ENCODE measurements at regions not wholly inside any gene's neighbourhood (a gene's known extent, or its start where the extent isn't known, plus 50 kb on each side); places are given as distances from the start of the nearest gene placed in this dataset.
"Not testable (repeated sequence)": the region's sequence is repeated elsewhere in the genome, so short reads cannot be mapped to it uniquely, and the experiment has no call there.

DNA sequence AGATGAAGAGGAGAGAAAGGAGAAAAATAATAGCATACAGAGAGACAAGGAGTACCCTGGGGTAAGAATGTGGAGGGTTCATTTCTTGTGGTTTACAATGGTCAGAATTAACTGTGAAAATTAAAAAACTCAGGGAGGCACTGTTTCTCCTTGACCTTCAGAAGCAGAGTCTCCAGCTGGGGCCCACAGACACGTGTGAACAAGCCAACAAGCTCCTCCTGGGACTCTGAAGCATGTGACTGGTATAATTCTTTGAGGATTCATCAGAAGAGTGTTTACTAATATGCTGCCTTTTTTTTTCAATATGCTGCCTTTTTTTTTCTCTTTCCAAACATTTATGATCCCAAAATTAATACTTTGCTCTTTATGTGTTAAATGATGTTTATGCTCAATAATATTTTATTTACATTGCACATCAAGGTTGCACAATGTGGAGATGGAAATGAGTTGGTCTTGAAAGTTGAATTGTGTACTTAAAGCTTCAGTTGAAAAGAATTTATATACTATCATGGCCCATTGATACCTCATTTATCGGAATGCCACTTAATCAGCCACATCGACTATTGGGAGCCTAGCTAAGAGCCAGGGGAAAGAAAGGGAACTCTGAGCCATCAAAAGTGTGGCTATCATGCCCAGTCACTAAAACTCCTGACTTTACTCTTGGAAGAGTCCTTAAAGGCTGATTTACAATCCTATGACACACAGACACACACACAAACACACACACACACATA lies 134.7 kb upstream of the RHOBTB1 start:
- DNase-seq, result peak; percentile 61

DNA sequence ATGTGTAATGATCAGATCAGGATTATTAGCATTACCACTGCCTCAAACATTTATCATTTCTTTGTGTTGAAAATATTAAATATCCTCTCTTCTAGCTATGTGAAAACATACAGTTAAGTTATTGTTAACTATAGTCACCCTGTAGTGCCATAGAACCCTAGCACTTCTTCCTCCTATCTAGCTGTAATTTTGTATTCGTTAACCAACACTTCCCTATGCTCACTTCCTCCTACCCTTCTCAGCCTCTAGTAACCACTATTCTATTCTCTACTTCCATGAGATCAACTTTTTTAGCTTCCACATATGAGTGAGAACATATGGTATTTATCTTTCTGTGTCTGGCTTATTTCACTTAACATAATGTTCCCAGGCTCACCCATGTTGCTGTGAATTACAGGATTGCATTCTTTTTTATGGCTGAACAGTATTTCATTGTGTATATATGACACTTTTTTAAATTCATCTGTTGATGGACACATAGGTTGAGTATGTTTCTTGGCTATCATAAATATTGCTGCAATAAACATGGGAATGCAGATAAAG lies 132.7 kb upstream of the RHOBTB1 start:
- no peak for DNase-seq

DNA sequence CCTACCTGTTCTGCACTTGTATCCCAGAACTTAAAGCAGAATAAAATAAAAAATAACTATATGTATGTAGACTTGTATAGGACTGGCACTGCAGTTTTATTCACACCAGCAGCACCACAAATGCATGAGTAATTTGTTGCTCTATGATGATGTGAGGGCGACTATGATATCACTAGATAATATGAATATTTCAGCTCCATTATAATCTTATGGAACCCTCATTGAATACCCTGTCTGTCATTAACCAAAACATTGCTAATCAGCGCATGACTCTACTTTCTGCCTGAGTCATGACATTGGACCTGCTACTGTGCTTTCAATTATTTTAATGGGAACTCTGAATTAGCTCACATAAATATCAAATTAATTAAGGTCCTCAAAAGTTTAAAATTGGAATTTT lies 129.4 kb upstream of the RHOBTB1 start:
- no peak for DNase-seq

DNA sequence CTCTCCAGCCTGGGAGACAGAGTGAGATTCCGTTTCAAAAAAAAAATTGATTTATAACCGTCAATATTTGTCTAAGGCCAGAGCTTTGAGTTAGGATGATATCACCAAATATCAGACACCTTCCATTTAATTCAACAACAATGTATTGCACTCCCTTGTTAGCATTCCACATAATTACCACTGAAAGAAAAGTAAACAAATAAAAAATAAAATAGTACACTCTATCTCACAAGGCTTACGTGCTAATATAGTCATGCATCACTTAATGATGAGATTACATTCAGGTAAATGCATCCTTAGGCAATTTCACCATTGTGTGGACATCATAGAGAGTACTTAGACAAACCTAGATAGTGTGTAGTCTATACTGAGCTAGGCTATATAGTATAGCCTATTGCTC lies 127.6 kb upstream of the RHOBTB1 start:
- DNase-seq, result no peak

DNA sequence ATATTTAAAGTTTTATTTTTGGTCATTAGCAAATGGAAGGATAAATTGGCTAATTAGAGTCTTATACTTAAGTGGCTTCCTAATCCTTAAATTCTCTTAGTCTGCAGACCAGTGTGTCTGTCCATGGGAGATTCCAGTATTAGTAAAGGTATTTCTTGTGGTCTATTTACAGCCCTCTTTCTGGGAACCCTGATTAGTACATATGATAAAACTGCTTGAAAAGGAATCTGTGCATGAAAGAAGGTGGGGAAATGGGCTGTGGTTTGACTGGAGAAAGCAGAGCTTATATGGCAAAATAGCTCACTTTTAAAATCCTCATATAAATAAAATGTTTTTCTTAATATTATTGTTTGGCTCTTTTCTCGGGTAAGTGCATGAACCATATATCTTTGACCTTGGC lies 124.5 kb upstream of the RHOBTB1 start:
- no peak for DNase-seq

DNA sequence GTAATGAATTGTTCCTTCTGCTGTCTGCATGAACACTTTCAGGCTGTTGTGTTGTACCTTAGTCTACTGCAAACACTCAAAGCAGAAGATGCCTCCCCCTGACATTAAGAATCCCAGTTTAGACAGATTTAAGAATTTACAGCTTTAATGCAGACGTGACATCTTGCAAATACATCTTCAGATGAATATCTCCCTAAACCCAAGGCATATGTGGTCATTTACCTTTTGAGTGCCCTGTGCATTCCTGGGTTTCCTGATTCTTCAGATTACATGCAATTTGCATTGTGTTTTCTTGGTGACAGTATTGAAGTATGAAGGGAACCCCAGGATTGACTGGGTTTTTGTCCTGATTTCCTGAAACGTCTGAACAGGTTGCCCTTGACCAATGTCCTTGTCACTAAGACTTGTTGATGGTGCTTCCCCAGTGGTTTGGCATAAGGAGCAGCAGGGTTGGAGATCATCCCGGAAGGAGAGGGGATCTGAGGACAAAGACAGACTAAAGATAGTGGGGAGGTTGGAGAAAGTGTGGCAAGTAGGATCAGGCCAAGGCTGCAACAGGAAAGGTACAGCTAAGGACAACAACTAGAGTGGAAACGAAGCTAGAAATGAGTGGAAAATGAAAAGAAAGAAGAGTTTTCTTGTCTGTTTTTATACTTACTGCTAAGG lies 123.8 kb upstream of the RHOBTB1 start:
- no peak for DNase-seq

DNA sequence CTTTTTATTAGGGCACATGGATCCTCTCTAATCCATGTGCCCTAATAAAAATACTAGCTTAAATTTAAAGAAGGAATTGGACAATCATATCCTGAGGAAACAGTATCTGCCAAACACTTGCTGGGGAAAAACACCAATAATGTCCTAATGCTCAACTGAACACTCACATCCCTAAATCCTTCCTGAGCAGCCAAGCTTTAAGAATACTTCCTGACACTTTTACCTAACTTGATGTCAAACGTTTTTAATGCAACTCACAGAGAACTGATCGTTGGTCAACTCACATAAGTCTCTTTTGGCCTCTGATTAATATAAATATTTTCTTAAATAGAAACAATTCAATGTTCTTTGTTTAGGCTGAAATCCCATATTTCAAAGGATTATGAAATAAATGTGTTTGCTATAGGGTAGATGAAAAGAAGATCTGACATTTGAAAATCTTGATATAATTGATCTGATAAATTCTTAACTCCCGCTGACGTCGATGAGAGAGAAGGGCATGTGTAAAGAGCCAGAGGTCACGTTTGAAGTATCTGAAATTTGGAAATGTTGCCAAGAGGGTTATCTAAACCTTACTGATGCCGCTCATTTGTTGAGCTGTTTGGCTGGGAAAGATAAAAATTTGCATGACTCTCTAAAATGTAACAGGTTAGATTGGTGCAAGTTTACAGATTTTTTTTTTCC lies 122.8 kb upstream of the RHOBTB1 start:
- no peak for DNase-seq

DNA sequence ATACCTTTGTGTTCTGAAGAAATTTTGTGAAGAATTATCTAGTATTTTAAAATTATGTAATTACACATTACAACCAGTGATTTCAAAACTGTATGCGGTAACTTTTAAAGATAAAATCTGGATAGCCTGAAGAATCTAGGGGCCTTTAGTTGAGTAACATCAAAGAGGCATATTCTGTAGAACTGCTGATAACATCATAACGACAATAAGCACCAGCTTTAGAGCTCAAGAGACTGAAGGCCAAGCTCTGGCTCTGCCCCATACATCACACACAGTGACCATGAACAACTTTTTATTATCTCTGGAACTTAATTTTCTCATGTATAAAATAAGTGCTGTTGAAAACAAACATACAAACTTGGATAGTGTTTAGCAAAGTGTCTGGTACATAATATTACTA lies 121.1 kb upstream of the RHOBTB1 start:
- no peak for DNase-seq

DNA sequence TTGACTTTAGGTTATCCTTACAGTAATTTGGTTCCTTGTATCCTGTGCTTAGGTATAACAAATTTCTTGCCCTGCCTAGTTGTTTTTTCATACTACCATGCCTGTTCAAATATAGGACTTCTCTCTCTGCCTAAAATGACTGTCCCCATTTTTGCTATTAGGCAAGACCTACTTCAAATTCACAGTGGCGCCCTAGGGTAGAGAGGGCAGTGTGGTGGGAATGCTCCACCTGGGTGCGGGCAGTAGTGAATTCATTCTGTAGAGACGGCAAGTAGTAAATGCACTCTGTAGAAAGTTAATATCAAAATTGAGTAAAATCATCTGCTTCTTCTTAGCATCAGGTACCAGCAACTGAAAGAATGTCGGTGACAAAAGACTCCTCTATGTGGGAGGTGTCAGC lies 120.4 kb upstream of the RHOBTB1 start:
- no peak for DNase-seq

DNA sequence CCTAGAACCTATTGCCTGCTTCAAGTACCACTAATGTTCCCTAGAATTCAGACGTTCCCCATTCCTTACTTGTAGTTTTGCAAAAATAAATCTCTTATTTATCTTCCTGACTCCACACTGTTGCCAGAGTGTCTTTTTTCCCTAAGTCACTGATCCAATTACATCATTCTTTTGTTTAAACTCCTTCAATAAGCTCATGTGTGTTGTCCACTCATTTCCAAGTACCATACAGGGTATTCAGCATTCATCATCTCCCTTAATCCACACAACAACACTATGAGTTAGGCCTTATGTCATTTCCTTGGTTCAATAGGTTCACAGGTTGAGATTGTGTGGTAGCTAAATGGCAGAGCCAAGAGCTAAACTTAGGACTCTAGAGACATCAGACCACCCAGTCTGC lies 119.9 kb upstream of the RHOBTB1 start:
- DNase-seq, result no peak

DNA sequence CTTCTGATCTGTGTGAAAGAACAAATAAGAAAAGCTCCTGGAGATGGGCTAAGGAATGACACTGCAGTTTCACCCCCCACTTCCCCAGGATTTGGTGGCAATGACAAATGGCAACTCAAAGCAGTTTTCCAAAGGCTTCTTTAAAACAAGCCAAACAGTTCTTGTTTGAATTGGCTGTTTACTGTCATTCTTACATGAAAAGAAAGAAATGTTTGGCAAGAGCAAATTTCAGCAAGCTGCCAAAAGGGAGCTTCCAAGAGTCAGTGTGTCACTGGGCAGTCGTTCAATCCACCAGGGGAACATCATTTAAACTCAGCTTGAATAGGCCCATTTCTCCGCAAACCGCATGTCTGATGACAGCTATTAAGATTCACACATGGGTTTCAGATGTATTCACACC lies 119.0 kb upstream of the RHOBTB1 start:
- DNase-seq, result peak; percentile 20

DNA sequence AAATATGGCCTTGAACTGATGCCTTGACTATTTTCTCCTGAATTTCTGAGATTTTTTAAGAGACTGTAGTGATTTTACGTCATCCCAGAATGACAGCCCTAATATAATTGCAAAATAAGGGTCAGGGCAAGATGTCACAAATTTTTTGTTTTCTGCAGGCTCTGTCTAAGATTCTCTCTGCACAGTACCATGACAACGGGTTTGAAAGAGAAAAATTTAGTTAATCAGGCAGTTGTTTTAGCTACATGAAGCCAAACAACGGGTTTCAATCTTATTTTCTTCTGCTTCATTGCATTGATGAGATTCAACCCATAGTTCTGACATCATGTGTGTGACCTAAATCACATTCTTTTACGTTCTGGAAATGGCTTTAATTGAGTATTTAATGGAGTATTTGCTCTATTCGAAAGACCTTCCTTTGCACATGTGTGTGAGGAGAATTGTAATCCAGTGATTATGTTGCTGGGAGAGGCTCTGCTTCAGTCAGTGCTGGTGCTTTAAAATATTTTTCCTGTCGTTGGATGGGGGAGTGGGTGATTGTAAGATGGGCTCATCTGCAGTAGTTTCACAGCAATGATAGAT lies 118.0 kb upstream of the RHOBTB1 start:
- DNase-seq, result no peak

DNA sequence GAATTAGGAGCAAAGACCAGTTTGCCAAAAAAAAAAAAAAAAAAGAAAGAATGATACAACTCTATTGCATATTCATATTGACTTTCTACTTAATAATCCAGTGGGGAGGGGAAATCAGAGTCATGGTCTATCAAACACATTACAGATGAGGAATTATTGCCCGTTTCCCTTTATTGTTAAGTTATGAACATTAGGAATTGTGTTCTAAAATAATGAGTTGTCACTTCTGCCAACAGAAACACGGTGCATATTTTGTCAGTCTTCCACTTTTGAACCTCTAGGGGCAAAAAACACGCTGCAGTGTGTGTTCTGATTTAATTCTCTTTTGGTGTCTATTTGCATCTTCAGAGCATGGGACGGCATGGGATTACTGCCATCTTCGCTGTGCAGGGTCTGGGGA lies 115.7 kb upstream of the RHOBTB1 start:
- DNase-seq, result no peak

DNA sequence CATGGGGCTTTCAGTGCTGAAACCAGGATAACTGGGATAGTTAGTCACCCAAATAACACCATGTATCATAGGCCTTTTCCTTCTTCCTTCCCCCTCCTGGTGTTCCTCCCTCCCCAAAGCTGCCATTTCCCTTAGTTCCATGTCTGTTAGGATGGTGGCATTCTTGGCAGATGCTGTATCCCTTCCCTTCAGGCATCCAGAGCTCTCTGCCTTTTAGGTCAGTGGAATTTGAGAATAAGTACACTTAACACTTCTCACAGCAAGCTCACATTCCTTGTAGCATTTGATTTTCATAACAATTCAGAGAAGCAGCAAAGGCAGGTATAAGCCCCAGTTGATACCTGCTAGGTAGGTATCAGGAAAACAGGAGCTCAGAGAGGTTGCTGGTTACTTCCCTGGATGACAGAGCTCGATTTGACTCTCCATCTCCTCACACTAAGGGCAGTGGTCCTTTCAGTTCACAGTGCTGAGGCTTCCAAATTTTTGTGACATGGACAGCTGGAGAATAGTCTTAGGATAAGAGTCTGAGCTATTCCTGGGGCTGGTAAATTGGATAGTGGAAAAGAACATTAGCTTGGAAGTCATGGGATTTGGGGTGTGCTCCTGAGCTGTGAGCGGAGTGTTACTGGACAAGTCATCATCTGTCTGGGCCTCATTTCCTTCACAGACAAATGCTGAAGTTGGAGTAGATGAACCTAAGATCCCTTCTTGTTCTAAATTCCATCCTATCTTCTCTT lies 108.7 kb upstream of the RHOBTB1 start:
- DNase-seq, result peak; percentile 3

DNA sequence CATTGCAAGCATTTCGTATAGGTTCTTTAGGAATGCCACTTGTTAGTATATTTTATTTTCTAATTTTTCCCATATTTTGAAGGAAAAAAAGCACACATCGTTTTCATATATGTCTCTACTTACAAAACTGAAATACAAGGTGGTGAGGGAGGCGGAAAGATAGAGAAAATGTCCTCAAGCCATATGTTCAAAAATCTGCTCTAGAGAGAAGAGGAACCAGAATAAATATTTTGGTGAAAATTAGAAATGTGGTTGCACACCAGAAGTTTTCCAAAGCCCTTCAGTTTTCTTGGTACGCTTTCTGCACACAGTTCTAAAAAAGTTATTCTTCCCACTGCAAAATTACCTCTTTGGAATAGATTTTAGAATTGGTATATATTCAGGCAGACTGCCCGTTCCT lies 107.4 kb upstream of the RHOBTB1 start:
- no peak for DNase-seq

DNA sequence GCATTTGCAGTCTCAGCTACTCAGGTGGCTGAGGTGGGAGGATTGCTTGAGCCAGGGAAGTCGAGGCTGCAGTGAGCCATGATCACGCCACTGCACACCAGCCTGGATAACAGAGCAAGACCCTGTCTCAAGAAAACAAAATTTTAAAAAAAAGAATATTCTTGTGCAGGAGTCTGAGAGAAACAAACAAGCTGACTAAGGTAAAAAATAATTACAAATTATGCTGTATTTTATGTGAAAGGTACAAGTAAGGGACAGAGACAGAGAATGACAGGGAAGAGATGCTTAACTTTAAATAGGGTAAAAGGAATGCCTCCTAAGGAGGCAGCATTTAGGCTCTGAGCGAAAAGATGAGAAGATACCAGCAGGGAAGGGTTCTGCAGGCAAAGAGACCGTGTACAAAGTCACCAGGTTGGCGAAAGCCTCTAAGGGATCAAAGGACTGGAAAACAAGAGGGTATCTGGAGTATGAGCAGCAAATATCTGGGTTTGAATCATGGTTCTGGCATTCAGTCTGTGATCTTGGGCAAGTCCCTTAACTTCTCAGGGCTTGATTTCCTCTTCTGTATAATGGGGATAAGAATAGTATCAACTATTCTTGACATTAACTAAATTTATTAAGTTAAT lies 106.2 kb upstream of the RHOBTB1 start:
- no peak for DNase-seq

DNA sequence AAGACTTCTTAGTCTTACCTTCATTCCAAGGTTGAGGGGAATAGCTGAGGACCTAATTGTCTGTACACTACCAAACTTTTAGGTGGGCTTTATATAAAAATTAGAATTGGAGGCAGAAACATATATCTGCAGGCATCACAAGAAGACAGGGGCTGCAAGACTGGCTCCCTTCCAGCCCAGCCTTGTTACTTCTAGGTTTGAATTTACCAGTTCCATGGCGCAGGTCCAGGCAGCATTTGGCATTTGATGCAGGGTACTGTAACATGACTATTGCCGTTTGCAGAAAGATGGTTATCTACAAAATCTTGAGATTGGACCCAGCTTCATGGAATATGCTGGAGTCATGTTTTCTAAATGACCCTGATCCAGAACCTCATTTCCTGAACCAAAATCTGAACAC lies 105.4 kb upstream of the RHOBTB1 start:
- DNase-seq, result no peak

DNA sequence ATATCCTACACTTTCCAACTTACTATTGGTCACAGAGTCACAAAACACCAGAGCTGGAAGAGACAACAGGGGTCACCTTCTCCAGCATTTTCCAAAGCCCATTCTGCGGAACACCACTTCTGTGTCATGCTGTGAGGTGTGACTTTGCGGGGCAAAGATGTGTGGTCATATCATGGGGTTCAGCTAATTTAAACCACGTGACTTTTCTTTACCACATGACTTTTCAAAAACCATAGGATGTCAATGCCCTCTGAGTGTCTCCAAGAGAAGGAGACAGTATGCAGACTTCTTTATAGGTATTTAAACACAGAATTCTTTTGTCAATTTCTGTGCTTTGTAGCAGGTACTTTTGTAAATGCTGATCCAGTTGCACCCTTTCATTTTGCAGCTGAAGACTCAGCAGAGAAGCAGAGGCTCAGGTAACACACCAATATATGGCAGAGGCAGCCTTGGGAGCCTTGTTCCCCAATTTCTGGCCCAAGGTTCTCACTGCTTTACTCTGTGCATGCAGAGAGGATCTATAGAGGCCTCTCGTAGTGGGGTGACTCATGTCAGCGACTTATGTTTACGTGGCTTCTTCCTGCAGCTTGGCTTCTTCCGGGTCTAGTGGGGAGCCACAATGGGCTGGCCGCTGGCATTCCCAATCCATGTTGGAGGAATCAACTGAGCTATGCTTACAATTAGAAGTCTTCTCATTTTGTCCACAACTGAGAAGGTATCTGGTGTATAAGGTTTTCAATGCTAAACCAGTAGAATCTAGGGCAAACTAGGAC lies 104.0 kb upstream of the RHOBTB1 start:
- DNase-seq, result no peak

DNA sequence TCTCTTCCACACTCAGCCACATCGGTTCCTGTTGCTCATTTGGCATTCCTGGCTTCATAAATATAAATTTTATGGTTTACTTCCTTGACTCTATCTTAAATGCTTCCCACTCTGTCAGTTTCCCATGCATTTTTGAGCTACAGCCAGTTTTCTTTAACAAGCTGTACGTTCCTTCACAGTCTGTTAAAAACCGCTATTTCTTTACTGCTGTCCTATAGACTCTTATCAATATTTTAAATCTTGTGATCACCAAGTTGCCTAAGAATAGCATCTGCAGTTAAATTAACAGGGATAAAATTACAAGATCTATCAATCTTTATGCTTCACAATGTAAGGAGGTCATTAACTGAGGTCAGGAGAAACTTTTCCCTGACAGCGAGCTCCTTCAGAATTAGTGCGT lies 103.1 kb upstream of the RHOBTB1 start:
- DNase-seq, result peak; percentile 38

DNA sequence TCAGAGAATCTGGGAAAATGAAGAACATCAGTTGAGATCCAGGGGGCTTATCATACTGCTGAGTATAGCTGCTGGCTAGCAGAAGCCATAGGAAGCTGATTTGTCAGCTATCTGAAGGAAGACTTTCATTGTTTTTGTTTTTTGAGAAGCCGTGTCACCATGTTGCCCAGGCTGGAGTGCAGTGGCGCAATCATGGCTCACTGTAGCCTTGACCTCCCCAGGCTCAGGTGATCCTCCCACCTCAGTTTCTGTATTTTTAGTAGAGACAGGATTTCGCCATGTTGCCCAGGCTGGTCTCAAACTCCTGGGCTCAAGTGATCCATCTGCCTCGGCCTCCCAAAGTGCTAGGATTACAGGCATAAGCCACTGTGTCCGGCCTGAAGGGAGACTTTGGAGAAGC lies 101.5 kb upstream of the RHOBTB1 start:
- DNase-seq, result not testable (repeated sequence)

DNA sequence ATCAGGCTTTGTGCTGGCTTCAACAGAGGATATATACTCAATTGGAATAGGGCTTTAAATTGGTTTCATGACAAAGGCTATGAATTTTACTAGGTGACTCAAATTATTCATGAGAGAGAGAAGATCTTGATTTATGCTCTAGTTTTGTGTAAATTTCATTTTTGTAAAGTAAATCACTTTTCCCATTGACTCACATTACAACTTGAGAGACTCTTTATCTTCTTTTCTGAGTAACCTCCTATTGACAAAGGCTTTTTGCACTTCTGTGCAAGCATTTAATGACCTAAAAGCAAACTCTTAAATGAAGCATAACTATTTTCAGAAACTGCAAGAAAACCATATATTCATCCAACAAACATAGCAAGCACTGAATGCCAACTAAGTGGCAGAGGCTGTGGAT lies 98.5 kb upstream of the RHOBTB1 start:
- DNase-seq, result no peak
